IPS-20b (cell line): ENCODE measurements at regions not wholly inside any gene's neighbourhood (a gene's known extent, or its start where the extent isn't known, plus 50 kb on each side); places are given as distances from the start of the nearest gene placed in this dataset.

ENCODE experiments used
- H3K27ac ChIP-seq: one replicate; pipeline ENCODE4 v1.5.1; 2013; ENCODE audit warnings: low read length
- H3K27me3 ChIP-seq: 2 replicates; pipeline ENCODE4 v1.6.1; 2013; ENCODE audit warnings: mild to moderate bottlenecking, low read length, inconsistent platforms; ENCODE audit not compliant: insufficient read depth
- H3K36me3 ChIP-seq: 2 replicates; pipeline ENCODE4 v1.6.1; 2013; ENCODE audit warnings: low read depth, mild to moderate bottlenecking, inconsistent platforms, low read length, moderate library complexity; ENCODE audit not compliant: insufficient read depth
- H3K4me1 ChIP-seq: 2 replicates; pipeline ENCODE4 v1.6.1; 2013; ENCODE audit warnings: mild to moderate bottlenecking, control low read depth, inconsistent platforms, low read length, moderate library complexity; ENCODE audit not compliant: insufficient read depth
- H3K4me3 ChIP-seq: 2 replicates; pipeline ENCODE4 v1.5.1; 2013; ENCODE audit warnings: mild to moderate bottlenecking, low read length, inconsistent platforms
- H3K9ac ChIP-seq: 2 replicates; pipeline ENCODE4 v1.6.1; 2013; ENCODE audit warnings: low read depth, mild to moderate bottlenecking, inconsistent platforms, low read length, moderate library complexity
- H3K9me3 ChIP-seq: 2 replicates; pipeline ENCODE4 v1.6.1; 2013; ENCODE audit warnings: mild to moderate bottlenecking, low read depth, low read length, inconsistent platforms; ENCODE audit not compliant: insufficient read depth

DNA sequence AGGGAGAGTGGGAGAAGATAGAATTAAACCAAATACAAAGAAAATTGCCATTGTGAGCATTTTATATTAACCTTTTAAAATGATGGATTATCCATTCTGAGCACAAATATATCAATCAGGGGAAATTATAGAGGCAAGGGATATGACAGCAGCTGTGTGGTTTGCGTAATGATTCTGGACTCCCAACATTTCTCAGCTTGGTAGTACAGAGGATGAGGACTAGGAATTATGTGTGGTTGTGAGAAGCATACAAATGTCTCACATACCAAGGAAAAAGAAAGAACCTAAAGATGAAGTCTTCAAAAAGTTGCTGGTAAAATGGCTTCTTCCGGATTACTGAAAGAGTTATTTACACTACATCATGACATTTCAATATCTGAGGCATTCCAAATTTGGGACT is 674.6 kb upstream of the NR3C2 start:
- Histone ChIP-seq H3K36me3 (no peaks in the 10 kb centered on the region), H3K9ac (no peak overlapping the region), H3K27ac (no peak overlapping the region), H3K4me1 (no peaks in the 10 kb centered on the region; the same call in 1 of the 2 replicates), H3K27me3 (no peaks in the 10 kb centered on the region), H3K4me3 (no peak overlapping the region), H3K9me3 (no peaks in the 10 kb centered on the region)

DNA sequence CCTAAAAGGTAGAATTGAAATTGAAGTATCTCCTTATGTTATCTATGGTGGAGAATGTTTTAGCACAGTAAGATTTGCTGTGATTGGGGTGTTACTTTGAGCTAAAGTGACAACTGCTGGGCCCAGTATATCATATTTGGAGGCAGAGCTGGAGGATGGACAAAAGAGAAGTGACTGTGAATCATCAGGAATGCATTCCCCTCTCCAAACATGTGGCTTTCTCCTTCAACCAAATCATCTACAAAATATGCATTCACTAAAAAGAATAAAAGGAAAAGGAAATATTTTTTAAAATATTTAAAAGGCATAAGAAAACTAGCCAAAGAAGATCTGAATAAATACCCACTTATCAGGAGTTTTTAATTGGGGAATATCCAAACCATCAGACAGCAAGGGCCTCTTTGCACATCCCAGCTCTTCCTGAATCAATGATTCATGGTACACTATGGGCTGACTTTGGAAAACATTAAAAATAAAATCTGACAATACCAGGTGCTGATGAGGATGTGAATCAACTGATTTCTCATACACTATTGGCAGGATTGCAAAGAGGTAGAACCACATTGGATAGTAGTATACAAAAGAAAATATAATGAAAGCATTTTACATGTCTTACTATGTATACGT is 671.7 kb upstream of the NR3C2 start:
- Histone ChIP-seq H3K4me3 (no peak overlapping the region), H3K9me3 (no peaks in the 10 kb centered on the region), H3K36me3 (no peaks in the 10 kb centered on the region), H3K4me1 (no peaks in the 10 kb centered on the region; the same call in 1 of the 2 replicates), H3K9ac (no peak overlapping the region), H3K27me3 (no peaks in the 10 kb centered on the region), H3K27ac (no peak overlapping the region)

DNA sequence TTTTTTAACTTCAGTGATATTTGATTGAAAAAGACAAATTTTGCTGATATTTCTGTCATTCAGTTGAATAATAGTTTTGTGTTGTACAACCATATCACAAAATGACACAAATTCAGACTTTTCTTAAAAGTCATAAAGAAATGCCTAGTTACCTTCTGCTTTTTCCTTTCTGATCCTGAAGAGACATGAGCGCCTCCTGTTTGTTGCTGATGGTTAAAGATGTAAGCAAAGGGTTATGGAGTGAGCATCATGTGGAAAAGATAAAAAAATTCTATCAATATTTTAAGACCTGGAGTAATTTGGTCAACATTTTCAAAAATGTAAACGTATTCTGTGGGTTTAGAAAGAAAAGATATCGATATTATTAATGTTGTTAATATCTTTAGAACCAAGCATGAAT is 669.9 kb upstream of the NR3C2 start:
- Histone ChIP-seq H3K9ac (no peak overlapping the region), H3K27ac (no peak overlapping the region), H3K9me3 (no peaks in the 10 kb centered on the region), H3K36me3 (no peaks in the 10 kb centered on the region), H3K4me3 (no peak overlapping the region), H3K27me3 (no peaks in the 10 kb centered on the region), H3K4me1 (no peaks in the 10 kb centered on the region; the same call in 1 of the 2 replicates)

DNA sequence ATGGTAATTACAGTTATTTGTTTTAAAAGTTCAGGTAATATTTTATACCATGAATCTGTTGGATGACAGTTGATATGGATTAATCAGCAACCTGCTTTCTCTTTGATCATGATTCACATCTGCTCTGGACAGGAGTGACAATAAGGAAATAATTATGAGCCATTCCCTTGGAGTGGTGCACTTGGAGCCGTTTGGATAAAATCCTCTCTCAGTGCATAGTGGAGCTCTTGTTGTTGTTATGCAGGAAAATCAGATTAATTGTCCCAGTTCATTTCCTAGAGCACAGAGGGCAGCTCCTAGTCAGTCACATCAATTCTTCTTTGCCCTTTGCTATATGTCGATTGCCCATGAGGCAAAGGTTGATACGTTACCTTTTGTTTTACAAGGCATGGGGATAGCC is 668.3 kb upstream of the NR3C2 start:
- Histone ChIP-seq H3K36me3 (no peaks in the 10 kb centered on the region), H3K4me1 (no peaks in the 10 kb centered on the region), H3K4me3 (no peak overlapping the region), H3K9me3 (no peaks in the 10 kb centered on the region), H3K27ac (no peak overlapping the region), H3K9ac (no peak overlapping the region), H3K27me3 (no peaks in the 10 kb centered on the region)

DNA sequence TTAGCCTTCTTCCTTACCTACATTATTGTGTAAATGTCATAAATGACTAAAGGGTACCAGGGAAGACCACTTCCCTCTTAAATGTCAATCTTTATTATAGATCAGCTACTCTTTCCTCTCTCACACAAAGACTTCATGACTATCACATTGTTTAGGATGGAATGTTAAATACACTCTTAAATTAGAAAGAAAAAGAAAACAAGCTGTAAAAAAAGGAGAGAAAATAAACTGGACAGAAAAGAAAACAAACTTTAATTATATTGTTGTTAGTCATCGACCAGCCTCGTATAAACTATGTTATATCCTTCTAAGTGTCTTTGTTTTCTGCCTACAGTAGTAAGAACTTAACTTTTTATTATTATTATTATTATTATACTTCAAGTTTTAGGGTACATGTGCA is 666.4 kb upstream of the NR3C2 start:
- H3K4me1 ChIP-seq = no peaks in the 10 kb centered on the region
- no peak overlapping the region for H3K27ac ChIP-seq
- H3K9me3 ChIP-seq = no peaks in the 10 kb centered on the region
- no peaks in the 10 kb centered on the region for H3K27me3 ChIP-seq
- no peaks in the 10 kb centered on the region for H3K36me3 ChIP-seq
- no peak overlapping the region for H3K9ac ChIP-seq
- H3K4me3 ChIP-seq = no peak overlapping the region

DNA sequence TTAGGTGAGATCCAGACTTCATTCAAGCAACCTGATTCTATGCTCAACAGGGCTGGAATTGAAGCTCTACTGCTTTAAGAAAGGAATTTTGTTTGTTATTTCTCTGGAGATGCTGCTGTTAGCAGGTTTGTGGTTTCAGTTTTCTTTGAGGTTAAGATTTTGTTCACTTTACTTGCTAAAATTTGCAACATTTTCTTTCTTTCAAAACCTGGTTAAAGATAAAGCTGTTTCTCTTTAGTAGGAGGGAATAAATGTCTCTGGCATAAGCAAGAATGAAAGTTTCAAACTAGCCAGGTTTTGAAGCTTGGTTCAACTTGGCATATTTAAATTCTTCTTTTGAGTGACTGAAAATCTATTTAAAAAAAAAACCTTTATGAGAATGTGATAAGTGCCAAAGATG is 660.6 kb upstream of the NR3C2 start:
- no peaks in the 10 kb centered on the region for H3K4me1 ChIP-seq
- H3K27ac ChIP-seq = no peak overlapping the region
- no peak overlapping the region for H3K9ac ChIP-seq
- H3K27me3 ChIP-seq = no peaks in the 10 kb centered on the region
- no peak overlapping the region for H3K4me3 ChIP-seq
- H3K36me3 ChIP-seq = no peaks in the 10 kb centered on the region
- H3K9me3 ChIP-seq = no peaks in the 10 kb centered on the region

DNA sequence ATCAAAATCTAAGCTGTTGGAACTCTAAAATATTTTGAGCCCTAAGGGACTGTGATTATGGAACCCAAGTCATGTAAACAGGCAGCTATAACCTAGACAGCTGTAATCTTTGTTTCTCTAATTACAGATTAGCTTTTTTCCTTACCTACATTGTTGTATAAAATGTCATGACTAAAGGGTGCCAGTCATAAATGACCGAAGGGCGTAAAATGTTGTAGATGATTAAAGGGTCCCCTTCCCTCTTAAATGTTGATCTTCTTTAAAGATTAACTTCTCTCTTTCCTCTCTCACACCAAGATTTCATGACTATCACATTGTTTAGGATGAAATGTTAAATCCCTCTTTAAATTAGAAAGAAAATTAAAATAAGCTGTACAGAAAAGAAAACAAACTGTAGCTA is 659.4 kb upstream of the NR3C2 start:
- no peak overlapping the region for H3K4me3 ChIP-seq
- H3K9ac ChIP-seq = no peak overlapping the region
- no peak overlapping the region for H3K27ac ChIP-seq
- H3K27me3 ChIP-seq = no peaks in the 10 kb centered on the region
- no peaks in the 10 kb centered on the region; the same call in 1 of the 2 replicates for H3K9me3 ChIP-seq
- no peaks in the 10 kb centered on the region for H3K4me1 ChIP-seq
- no peaks in the 10 kb centered on the region for H3K36me3 ChIP-seq

DNA sequence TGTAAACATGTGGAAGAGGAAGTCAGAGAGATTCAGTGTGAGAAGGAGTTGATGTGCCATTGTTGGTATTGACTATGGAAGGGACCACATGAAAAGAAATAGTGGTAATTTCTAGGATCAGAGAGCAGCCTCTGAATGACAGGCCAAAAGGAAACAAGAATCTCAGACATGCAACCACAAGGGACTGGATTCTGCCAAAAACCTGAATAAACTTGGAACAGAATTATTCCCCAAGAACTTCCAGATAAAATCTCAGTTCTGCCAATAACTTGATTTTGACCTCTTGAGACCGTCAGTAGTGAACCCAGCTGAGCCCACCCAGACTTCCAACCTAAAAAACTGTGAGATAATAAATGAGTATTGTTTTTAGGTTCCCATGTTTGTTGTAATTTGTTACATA is 653.6 kb upstream of the NR3C2 start:
- Histone ChIP-seq H3K9ac (no peak overlapping the region), H3K9me3 (peaks cover 20% of the 10 kb centered on the region; the same call in 1 of the 2 replicates), H3K27ac (no peak overlapping the region), H3K4me1 (no peaks in the 10 kb centered on the region), H3K4me3 (no peak overlapping the region), H3K27me3 (no peaks in the 10 kb centered on the region), H3K36me3 (no peaks in the 10 kb centered on the region)

DNA sequence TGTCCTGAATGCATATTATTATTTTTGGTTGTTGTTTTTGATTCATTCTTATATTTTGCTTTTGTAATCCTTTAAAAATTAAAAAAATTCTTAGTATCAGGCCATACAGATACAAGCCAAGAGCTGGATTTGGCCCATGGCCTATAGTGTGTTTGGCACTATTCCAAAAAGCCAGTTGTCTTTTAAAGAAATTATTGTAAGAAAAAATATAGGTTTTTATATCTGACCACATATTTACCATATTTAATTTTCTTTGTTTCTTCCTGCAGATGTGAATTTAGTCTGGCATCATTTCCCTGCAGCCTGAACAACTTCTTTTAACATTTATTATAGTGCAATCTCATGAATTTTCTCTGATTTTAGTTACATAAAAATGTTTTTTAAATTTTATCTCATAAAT is 652.8 kb upstream of the NR3C2 start:
- no peaks in the 10 kb centered on the region for H3K4me1 ChIP-seq

DNA sequence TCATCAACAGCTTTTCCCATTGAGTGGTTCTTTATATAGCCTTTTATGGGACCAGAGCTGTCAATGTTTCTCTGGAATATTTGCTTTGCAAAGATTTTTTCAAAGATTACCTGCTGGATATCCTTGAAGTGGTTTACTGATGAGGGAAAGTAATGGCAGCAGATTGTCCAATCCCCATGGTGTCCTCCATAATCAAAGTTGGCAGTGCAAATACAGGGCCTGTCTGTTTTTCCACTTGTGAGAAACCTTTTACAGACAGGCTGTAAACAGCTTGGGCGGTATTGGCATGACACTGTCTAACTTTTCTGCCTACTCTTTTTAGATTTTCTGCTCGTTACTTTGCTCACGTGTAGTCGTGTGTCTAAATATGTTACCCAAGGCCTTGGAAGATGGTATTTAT is 641.9 kb upstream of the NR3C2 start:
- no peaks in the 10 kb centered on the region for H3K4me1 ChIP-seq
- H3K4me3 ChIP-seq = no peak overlapping the region
- H3K9me3 ChIP-seq = no peaks in the 10 kb centered on the region
- no peak overlapping the region for H3K9ac ChIP-seq
- no peaks in the 10 kb centered on the region for H3K36me3 ChIP-seq
- no peaks in the 10 kb centered on the region for H3K27me3 ChIP-seq
- no peak overlapping the region for H3K27ac ChIP-seq

More for the DNA sequence above, 652.8 kb upstream of the NR3C2 start:
- Histone ChIP-seq H3K9me3 (peaks cover 20% of the 10 kb centered on the region), H3K4me3 (no peak overlapping the region), H3K27me3 (no peaks in the 10 kb centered on the region), H3K36me3 (no peaks in the 10 kb centered on the region), H3K9ac (no peak overlapping the region), H3K27ac (no peak overlapping the region)

DNA sequence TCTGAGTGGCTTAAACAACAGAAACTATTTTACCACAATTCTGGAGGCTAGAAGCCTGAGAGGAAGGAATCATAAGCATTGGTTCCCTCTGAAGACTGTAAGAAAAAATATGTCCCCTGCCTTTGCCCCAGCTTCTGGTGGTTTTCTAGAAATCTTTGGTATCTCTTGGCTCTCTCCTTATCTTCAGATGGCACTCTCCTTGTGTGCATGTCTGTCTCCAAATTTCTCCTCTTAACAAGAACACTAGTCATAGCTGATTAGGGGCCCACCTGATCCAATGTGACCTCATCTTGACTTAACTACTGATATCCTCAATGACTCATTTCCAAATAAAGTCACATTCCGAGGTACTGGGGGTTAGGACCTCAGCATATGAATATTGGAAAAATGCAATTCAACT is 635.0 kb upstream of the NR3C2 start:
- no peaks in the 10 kb centered on the region for H3K4me1 ChIP-seq
- H3K27ac ChIP-seq = no peak overlapping the region
- H3K9me3 ChIP-seq = no peaks in the 10 kb centered on the region
- H3K4me3 ChIP-seq = no peak overlapping the region
- H3K27me3 ChIP-seq = no peaks in the 10 kb centered on the region
- H3K36me3 ChIP-seq = no peaks in the 10 kb centered on the region
- no peak overlapping the region for H3K9ac ChIP-seq

DNA sequence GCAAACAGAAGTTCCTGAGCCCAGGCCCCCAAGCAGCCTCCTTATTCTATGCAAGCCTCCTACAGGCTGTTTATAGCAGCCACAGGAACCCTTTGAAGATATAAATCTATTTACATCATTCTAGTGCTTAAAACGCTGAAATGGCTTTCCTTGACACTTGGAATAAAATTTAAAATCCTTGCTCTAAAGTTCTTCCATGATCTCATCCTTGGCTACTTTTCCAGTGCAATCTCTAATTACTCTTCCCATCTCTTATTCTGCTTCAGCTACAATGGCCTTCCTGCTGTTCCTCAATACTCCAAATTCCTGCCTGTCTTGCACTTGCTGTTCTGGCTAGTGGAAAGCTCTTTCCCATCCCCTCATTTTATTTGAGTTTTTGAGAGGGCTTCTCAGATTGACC is 634.2 kb upstream of the NR3C2 start:
- Histone ChIP-seq H3K27me3 (no peaks in the 10 kb centered on the region), H3K27ac (no peak overlapping the region), H3K4me1 (no peaks in the 10 kb centered on the region), H3K4me3 (no peak overlapping the region), H3K9me3 (no peaks in the 10 kb centered on the region), H3K36me3 (no peaks in the 10 kb centered on the region), H3K9ac (no peak overlapping the region)
